SK-N-MC (cell line): ENCODE measurements at regions not wholly inside any gene's neighbourhood (a gene's known extent, or its start where the extent isn't known, plus 50 kb on each side); places are given as distances from the start of the nearest gene placed in this dataset.

Source experiments
- DNase-seq: peaks from one replicate; pipeline ENCODE4 v3.0.0-alpha.2; 2011; ENCODE audit warnings: low read depth, low spot score
- H3K27ac ChIP-seq: fragments of 200-600 bp; sonication (generic); 2 replicates; pipeline ENCODE4 v1.5.1; 2016; ENCODE audit warnings: mixed run types
- H3K36me3 ChIP-seq: fragments of 200-600 bp; sonication (generic); 2 replicates; pipeline ENCODE4 v1.6.1; 2017; ENCODE audit warnings: antibody characterized with exemption, low read length, mixed read lengths; ENCODE audit not compliant: insufficient read depth
- H3K4me3 ChIP-seq: fragments of 200-600 bp; sonication (generic); 2 replicates; pipeline ENCODE4 v1.5.1; 2016
- H3K9ac ChIP-seq: fragments of 200-600 bp; sonication (generic); 2 replicates; pipeline ENCODE4 v1.8.0; 2017; ENCODE audit warnings: mixed run types, mixed read lengths; ENCODE audit not compliant: insufficient read length
- H3K9me3 ChIP-seq: fragments of 200-600 bp; sonication (generic); 2 replicates; pipeline ENCODE4 v1.6.1; 2017; ENCODE audit warnings: low read depth, mild to moderate bottlenecking, antibody characterized with exemption, low read length, moderate library complexity, mixed read lengths
- EZH2 ChIP-seq: fragments of 200-600 bp; sonication (generic); IDR thresholded peaks from one replicate; pipeline ENCODE4 v1.6.1; 2017; ENCODE audit warnings: antibody characterized with exemption
- FOXP2 ChIP-seq: optimal IDR thresholded peaks from 2 replicates; pipeline ENCODE3; 2011; ENCODE audit warnings: mild to moderate bottlenecking, moderate library complexity; ENCODE audit not compliant: insufficient read depth; ENCODE audit errors: extremely low read length, control extremely low read depth
- POLR2AphosphoS5 ChIP-seq: IDR thresholded peaks from 2 replicates; pipeline ENCODE4 v1.6.1; 2012; ENCODE audit warnings: mild to moderate bottlenecking, low read depth, low read length, borderline replicate concordance

DNA sequence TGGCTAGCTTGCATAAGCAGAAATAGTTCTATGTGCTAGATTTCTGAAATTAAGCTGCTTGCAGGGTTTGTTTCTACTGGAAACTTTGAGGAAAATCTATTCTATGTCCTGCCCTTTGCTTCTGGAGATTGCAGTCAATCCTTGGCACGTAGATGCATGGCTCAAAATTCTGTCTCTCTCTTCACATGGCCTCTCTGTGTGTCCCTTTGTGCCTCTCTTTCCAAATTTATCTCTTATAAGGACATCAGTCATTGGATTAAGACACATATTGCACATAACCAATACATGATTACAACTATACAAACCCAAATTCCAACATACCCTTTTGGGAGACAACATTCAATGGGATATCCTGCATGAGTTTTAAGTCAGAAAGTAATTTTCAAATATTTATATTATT, 744.3 kb upstream of the CTNND2 start:
- Histone ChIP-seq H3K27ac (no peak overlapping the region), H3K9ac (no peak overlapping the region), H3K36me3 (no peaks in the 10 kb centered on the region), H3K9me3 (no peaks in the 10 kb centered on the region), H3K4me3 (no peak overlapping the region)
- no peak for TF ChIP-seq FOXP2
- TF ChIP-seq EZH2 = no peak
- TF ChIP-seq POLR2AphosphoS5 = no peak
- DNase-seq = no peak

DNA sequence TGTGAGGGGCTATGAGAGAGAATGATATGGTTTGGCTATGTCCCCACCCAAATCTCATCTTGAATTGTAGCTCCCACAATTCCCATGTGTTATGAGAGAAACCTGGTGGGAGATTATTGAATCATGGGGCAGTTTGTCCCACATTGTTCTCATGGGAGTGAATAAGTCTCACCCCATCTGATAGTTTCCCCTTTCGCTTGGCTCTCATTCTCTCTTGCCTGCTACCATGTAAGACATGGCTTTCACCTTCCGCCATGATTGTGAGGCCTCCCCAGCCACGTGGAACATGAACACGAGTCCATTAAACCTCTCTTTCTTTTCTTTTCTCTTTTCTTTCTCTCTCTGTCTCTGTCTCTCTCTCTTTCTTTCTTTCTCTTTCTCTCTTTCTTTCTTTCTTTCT, 743.4 kb upstream of the CTNND2 start:
- no peak for DNase-seq
- TF ChIP-seq EZH2 = no peak
- no peak for TF ChIP-seq FOXP2
- TF ChIP-seq POLR2AphosphoS5 = no peak
- H3K36me3 ChIP-seq = no peaks in the 10 kb centered on the region
- H3K9ac ChIP-seq = no peak overlapping the region
- no peaks in the 10 kb centered on the region for H3K9me3 ChIP-seq
- H3K27ac ChIP-seq = no peak overlapping the region
- H3K4me3 ChIP-seq = no peak overlapping the region

DNA sequence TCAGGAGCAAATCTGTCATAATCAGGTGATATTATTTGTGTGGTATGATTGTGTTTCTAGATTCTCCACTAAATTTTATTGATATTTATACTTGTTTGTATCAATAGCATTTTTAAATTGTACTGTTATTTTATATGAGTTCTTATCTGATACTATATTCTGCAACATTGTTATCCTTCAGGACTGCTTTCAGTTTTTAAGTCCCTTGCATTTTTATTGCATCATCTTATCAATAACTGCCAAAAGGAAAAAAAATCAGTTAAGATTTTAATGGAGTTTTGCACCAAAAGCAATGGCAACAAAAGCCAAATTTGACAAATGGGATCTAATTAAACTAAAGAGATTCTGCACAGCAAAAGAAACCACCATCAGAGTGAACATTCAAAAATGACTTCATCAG, 741.3 kb upstream of the CTNND2 start:
- DNase-seq = no peak
- Histone ChIP-seq H3K9me3 (no peaks in the 10 kb centered on the region), H3K36me3 (no peaks in the 10 kb centered on the region)

DNA sequence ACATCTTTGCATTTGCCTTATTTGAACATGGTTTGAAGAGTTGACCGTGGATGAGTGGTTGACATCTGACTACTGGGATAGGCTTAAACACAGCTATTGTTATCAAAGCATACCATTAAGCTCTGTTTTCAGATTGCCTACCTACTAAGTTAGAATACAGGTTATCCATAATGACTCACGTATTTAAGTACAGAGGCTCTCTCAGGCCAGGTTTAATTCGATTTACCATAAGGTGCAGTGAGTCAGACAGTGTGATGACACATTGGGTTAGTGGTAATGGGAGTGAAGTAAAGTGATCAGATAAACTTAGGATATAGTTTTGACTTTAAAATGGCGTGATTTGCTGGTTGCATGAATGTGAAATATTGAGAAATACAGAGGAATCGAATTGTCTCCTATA, 732.0 kb upstream of the CTNND2 start:
- Histone ChIP-seq H3K4me3 (no peak overlapping the region), H3K9ac (no peak overlapping the region), H3K27ac (no peak overlapping the region), H3K36me3 (no peaks in the 10 kb centered on the region), H3K9me3 (no peaks in the 10 kb centered on the region)
- no peak for DNase-seq
- no peak for TF ChIP-seq EZH2

More for the DNA sequence above, 741.3 kb upstream of the CTNND2 start:
- H3K27ac ChIP-seq = no peak overlapping the region
- TF ChIP-seq POLR2AphosphoS5 = no peak
- H3K4me3 ChIP-seq = no peak overlapping the region
- no peak overlapping the region for H3K9ac ChIP-seq

DNA sequence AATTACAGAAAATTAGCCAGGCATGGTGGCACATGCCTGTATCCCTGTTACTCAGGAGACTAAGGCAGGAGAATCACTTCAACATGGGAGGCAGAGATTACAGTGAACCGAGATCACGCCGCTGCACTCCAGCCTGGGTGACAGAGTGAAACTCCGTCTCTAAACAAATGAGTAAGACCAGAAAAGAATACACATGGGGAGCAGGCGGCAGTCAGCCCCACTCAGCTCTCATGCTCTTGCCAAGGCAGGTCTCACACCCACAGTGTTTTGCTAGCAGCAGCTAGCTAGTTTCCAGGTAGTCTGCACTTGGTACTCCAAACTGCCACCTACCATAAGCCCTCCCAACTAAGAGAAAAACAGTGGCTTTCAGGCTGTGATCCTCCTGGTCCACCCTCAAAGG, 722.3 kb upstream of the CTNND2 start:
- TF ChIP-seq POLR2AphosphoS5 = no peak
- TF ChIP-seq FOXP2 = no peak
- TF ChIP-seq EZH2 = no peak
- H3K36me3 ChIP-seq = no peaks in the 10 kb centered on the region
- no peak overlapping the region for H3K9ac ChIP-seq
- no peak for DNase-seq
- no peak overlapping the region for H3K4me3 ChIP-seq
- no peaks in the 10 kb centered on the region for H3K9me3 ChIP-seq
- H3K27ac ChIP-seq = no peak overlapping the region

DNA sequence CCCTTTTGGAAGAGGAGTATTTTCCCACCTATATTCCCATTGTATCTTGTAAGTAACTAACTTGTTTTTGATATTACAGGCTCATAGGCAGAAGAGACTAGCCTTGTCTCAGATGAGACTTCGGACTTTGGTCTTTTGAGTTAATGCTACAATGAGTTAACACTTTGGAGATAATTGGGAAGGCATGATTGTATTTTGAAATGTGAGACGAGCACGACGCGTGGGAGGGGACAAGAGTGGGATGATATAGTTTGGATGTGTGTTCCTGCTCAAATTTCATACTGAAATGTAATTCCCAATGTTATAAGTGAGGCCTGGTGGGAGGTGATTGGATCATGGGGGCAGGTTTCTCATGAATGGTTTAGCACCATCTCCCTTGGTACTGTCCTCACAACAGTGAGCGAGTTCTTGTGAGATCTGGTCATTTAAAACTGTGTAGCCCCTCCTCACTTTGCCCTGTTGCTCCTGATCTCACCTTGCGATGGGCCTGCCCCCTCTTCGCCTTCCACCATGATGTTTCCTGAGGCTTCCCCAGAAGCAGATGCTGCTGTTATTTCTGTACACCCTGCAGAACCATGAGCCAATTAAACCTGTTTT, 721.5 kb upstream of the CTNND2 start:
- Histone ChIP-seq H3K9ac (no peak overlapping the region), H3K9me3 (no peaks in the 10 kb centered on the region), H3K4me3 (no peak overlapping the region), H3K27ac (no peak overlapping the region), H3K36me3 (no peaks in the 10 kb centered on the region)
- DNase-seq = no peak
- TF ChIP-seq FOXP2 (no peak), POLR2AphosphoS5 (no peak), EZH2 (no peak)

DNA sequence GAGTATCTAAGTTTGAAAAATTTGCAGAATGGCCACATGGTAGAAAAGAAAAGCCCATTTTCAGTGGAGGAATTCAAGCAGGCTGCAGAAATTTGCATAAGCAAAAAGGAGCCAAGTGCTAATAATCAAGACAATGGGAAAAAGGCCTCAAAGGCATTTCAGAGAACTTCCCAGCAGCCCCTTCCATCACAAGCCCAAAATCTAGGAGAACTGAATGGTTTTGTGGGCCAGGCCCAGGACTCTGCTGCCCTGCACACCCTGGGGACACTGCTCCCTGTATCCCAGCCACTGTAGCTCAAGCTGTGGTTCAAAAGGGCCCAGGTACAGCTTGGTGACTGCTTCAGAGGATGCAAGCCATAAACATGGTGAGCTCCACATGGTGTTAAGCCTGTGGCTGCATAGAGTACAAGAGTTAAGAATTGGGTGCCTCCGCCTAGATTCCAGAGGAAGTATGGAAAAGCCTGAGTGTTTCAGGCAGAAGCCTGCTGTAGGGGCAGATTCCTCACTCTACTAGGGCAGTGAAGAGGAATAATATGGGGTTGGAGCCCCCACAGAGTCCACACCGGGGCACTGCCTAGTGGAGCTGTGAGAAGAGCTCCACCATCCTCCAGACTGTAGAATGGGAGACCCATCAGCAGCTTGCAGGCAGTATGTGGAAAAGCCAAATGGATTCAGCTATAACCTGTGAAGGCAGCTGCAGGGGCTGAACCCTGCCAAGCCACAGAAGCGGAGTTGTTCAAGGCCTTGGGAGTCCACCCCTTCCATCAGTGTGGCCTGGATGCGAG, 720.7 kb upstream of the CTNND2 start:
- Histone ChIP-seq H3K36me3 (no peaks in the 10 kb centered on the region), H3K9ac (no peak overlapping the region), H3K4me3 (no peak overlapping the region), H3K9me3 (no peaks in the 10 kb centered on the region), H3K27ac (no peak overlapping the region)
- DNase-seq = no peak
- TF ChIP-seq EZH2 (no peak), POLR2AphosphoS5 (no peak), FOXP2 (no peak)

DNA sequence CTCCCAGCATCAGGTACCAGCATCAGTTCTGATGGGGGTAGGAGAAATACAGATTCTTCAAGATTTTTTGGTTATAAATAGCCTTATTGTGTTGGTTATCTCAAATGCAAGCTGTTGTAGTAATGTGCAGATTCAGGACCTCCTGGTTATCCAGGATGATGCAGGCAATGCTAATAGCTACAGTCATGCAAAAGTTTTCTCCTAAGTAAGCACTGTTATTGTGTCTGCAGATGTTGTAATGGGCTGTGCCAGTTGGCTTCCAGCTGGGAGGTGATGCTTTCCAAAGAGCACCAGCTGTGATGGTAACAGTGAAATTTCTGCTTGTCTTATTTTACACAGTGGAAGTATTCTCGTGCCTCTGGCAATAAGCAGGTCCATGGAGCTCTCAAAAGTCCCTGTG, 719.2 kb upstream of the CTNND2 start:
- DNase-seq = no peak
- H3K27ac ChIP-seq = peak overlapping the region; percentile 50; the same call in 1 of the 2 replicates
- H3K9ac ChIP-seq = no peak overlapping the region
- H3K9me3 ChIP-seq = no peaks in the 10 kb centered on the region
- H3K4me3 ChIP-seq = no peak overlapping the region
- TF ChIP-seq FOXP2 = no peak
- TF ChIP-seq EZH2 = no peak
- TF ChIP-seq POLR2AphosphoS5 = no peak
- H3K36me3 ChIP-seq = no peaks in the 10 kb centered on the region

DNA sequence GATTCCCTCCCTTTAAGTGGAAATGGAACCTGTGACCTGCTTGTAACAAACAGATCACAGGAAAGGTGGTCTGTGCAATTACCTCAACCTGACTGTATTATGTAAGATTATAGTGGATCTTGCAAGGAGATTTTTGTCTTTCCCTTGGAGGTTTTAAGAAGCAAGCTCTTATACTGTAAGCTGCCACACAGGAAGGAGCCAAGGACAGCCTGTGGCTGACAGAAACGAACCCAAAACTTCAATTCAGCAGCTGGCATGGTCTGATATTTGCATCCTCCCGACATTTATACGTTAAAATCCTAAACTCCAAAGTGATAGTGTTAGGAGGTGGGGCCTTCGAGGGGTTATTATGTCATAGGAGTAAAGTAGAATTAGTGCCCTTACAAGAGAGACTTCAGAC, 711.8 kb upstream of the CTNND2 start:
- Histone ChIP-seq H3K4me3 (0 out of 2 replicates have a peak overlapping the region, but pooled peaks have one; percentile 46), H3K36me3 (no peaks in the 10 kb centered on the region), H3K9me3 (no peaks in the 10 kb centered on the region), H3K9ac (no peak overlapping the region), H3K27ac (no peak overlapping the region)
- no peak for TF ChIP-seq POLR2AphosphoS5
- TF ChIP-seq FOXP2 = no peak
- no peak for TF ChIP-seq EZH2
- no peak for DNase-seq
